Esophagus squamous epithelium (tissue), 4 donors: ENCODE measurements at regions not wholly inside any gene's neighbourhood (a gene's known extent, or its start where the extent isn't known, plus 50 kb on each side); places are given as distances from the start of the nearest gene placed in this dataset.

ENCODE experiments used
- POLR2A ChIP-seq, 4 donors: fragments of 450-650 bp; IDR thresholded peaks; one replicate each; pipeline ENCODE4 v1.6.1; 2017; ENCODE audit warnings: antibody characterized with exemption in 4 of 4, mild to moderate bottlenecking in 4 of 4, moderate library complexity in 3 of 4
- TF ChIP-seq, protein P1 (sequence below), 6 experiments: fragments of 450-650 bp in 4 of 6; fragments of 200-600 bp in 2 of 6; sonication (generic) in 2 of 6; IDR thresholded peaks; one replicate each; pipeline ENCODE4 v1.5.1; 2016 to 2019; ENCODE audit warnings: antibody characterized with exemption in 6 of 6, mild to moderate bottlenecking in 4 of 6, moderate library complexity in 4 of 6

GRCh38 chr4:14217401-14217800 lies 589.9 kb upstream of the BOD1L1 start:
- TF ChIP-seq, protein P1, sequence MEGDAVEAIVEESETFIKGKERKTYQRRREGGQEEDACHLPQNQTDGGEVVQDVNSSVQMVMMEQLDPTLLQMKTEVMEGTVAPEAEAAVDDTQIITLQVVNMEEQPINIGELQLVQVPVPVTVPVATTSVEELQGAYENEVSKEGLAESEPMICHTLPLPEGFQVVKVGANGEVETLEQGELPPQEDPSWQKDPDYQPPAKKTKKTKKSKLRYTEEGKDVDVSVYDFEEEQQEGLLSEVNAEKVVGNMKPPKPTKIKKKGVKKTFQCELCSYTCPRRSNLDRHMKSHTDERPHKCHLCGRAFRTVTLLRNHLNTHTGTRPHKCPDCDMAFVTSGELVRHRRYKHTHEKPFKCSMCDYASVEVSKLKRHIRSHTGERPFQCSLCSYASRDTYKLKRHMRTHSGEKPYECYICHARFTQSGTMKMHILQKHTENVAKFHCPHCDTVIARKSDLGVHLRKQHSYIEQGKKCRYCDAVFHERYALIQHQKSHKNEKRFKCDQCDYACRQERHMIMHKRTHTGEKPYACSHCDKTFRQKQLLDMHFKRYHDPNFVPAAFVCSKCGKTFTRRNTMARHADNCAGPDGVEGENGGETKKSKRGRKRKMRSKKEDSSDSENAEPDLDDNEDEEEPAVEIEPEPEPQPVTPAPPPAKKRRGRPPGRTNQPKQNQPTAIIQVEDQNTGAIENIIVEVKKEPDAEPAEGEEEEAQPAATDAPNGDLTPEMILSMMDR (IDR thresholded peaks at IDR 0.05): no peak
- TF ChIP-seq POLR2A (IDR thresholded peaks at IDR 0.05): no peak
